ENCODE measurements at regions not wholly inside any gene's neighbourhood (a gene's known extent, or its start where the extent isn't known, plus 50 kb on each side); places are given as distances from the start of the nearest gene placed in this dataset.
"Not testable (repeated sequence)": the region's sequence is repeated elsewhere in the genome, so short reads cannot be mapped to it uniquely, and the experiment has no call there.

DNA sequence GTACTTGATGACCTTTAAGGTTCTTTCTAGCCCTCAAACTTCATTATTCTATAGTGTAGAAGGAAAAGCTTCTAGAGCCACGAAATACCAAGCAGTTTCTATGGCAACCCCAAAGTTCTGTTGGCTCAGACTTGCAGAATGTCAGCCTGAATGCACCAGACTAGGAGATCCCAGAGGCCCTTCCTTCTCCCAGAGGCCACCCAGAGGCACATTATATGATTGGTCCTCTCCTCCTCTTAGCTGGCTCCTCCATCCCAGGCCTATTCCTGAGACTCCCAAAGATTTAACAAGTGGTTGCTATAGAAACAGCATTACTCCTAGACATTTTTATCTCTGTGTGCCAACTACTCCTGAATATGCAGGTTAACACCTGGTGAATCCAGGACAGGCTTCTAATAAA, 69.2 kb upstream of the CCDC90B start:
- intact Hi-C loops (cut with DNase I): no loop called here
- H3K4me1 ChIP-seq: no peaks in the 10 kb centered on the region
- H3K4me3 ChIP-seq: no peak overlapping the region
- DNase-seq (no peak), ATAC-seq (no peak)
- H3K27me3 ChIP-seq: no peaks in the 10 kb centered on the region
- no peaks in the 10 kb centered on the region for H3K36me3 ChIP-seq
- TF ChIP-seq, protein P1, sequence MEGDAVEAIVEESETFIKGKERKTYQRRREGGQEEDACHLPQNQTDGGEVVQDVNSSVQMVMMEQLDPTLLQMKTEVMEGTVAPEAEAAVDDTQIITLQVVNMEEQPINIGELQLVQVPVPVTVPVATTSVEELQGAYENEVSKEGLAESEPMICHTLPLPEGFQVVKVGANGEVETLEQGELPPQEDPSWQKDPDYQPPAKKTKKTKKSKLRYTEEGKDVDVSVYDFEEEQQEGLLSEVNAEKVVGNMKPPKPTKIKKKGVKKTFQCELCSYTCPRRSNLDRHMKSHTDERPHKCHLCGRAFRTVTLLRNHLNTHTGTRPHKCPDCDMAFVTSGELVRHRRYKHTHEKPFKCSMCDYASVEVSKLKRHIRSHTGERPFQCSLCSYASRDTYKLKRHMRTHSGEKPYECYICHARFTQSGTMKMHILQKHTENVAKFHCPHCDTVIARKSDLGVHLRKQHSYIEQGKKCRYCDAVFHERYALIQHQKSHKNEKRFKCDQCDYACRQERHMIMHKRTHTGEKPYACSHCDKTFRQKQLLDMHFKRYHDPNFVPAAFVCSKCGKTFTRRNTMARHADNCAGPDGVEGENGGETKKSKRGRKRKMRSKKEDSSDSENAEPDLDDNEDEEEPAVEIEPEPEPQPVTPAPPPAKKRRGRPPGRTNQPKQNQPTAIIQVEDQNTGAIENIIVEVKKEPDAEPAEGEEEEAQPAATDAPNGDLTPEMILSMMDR (IDR thresholded peaks at IDR 0.05): no peak
- no peak overlapping the region for H3K27ac ChIP-seq
- no peaks in the 10 kb centered on the region for H3K9me3 ChIP-seq

DNA sequence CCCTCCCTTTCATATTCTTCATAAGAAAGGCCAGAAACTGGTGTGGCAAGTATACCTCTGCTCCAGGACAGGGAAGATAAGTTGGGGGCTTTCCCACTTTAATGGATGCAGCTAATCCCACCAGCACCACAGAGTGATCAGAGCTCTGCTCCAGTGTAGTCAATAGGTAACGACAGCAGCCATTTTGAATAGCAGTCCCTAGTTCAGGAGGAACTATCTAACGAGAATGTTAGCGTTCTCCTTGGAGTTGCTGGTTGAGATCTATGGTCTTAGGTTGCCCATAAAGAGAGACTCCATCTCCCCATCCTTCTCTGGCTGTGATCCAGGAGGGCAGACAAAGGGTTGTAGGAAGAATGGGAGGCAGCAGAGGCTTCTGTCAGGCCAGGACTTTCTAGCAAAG, 64.0 kb upstream of the CCDC90B start:
- no peaks in the 10 kb centered on the region for H3K36me3 ChIP-seq
- H3K4me1 ChIP-seq: no peaks in the 10 kb centered on the region
- H3K4me3 ChIP-seq: no peak overlapping the region
- no peaks in the 10 kb centered on the region for H3K9me3 ChIP-seq
- H3K27ac ChIP-seq: no peak overlapping the region
- intact Hi-C loops (cut with DNase I): no loop called here
- DNase-seq: no peak
- no peak for ATAC-seq
- TF ChIP-seq, protein P1 (IDR thresholded peaks at IDR 0.05): no peak
- no peaks in the 10 kb centered on the region for H3K27me3 ChIP-seq

DNA sequence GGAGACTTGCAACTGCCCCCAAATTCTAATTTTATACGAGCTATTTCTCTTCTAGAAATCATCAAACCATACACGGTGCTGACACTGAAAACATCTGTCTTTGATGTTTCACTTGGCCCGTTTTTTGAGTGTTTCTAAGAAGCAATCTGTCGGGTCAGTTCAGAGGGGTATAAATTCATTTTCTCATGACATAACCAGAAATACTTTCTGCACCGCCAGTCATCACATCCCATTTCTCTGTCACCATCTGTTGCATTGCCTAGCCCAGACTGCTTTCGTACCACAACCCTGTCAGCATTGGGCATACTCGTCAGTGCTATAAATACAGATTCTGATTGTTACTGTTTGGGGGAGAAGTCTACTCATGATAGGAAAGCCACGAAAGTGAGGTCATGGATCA, 63.1 kb upstream of the CCDC90B start:
- H3K9me3 ChIP-seq: no peaks in the 10 kb centered on the region
- ATAC-seq: no peak
- no peak overlapping the region for H3K27ac ChIP-seq
- no peaks in the 10 kb centered on the region for H3K27me3 ChIP-seq
- H3K4me1 ChIP-seq: no peaks in the 10 kb centered on the region
- intact Hi-C loops (cut with DNase I): no loop called here
- DNase-seq: no peak
- TF ChIP-seq, protein P1 (IDR thresholded peaks at IDR 0.05): no peak
- H3K4me3 ChIP-seq: no peak overlapping the region
- no peaks in the 10 kb centered on the region for H3K36me3 ChIP-seq

DNA sequence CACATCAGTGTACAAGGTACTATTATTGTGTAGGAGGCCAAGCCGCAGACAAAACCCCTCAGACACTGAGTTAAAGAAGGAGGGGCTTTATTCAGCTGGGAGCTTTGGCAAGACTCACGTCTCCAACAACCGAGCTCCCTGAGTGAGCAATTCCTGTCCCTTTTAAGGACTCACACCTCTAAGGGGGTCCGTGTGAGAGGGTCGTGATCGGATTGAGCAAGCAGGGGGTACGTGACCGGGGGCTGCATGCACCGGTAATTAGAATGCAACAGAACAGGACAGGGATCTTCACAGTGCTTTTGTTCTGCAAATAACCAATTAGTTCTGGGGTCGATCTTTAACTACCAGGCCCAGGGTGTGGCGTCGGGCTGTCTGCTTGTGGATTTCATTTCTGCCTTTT, 60.5 kb upstream of the CCDC90B start:
- H3K4me1 ChIP-seq; H3K36me3 ChIP-seq; H3K4me3 ChIP-seq; H3K27ac ChIP-seq; H3K9me3 ChIP-seq; DNase-seq; intact Hi-C loops (cut with DNase I); H3K27me3 ChIP-seq; ATAC-seq: not testable (repeated sequence)

DNA sequence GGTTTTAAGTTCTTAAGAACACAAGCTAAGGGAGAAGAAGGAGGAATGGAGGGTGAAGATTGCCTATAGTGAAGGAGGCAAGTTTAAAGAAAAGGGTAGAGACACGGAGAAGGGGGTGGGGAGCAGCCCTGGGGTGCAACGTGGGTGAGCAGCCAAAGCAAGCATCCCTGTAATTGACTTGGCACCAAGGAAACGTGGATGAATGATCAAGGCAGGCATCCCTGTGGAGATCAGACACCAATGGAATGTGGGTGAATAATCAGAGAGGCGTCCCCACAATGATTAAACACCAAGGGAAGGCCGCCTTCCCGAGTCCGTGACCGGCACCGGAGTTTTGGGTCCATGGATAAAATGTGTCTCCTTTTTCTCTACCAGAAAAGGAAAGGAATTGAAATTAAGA, 58.4 kb upstream of the CCDC90B start:
- ATAC-seq; H3K4me3 ChIP-seq; H3K27me3 ChIP-seq; H3K36me3 ChIP-seq; H3K9me3 ChIP-seq; intact Hi-C loops (cut with DNase I); H3K4me1 ChIP-seq; H3K27ac ChIP-seq; DNase-seq: not testable (repeated sequence)

DNA sequence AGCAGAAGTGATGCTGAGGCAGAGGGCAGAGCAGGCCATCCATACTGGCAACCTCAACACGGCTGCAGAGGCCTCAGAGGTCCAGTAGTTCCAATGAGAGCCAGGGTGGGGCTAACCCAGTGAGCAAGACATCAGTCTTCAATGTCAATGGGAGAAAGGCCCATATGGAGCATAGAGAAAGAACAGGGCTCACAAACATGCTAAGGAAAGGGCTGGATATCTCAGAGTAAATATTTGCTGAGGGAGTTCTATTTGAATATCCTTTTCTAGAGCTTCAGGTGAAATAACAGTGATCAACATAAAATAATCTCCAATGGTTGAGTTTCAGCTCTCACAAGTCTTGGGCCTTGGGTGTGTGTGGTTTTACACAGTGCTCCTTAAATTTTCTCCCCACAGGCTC, 50.8 kb upstream of the CCDC90B start:
- DNase-seq: no peak
- no peak for ATAC-seq
- H3K9me3 ChIP-seq: no peaks in the 10 kb centered on the region
- no peaks in the 10 kb centered on the region for H3K4me1 ChIP-seq
- H3K4me3 ChIP-seq: no peak overlapping the region
- no peaks in the 10 kb centered on the region for H3K36me3 ChIP-seq
- no peaks in the 10 kb centered on the region for H3K27me3 ChIP-seq
- intact Hi-C loops (cut with DNase I): no loop called here
- TF ChIP-seq, protein P1 (IDR thresholded peaks at IDR 0.05): no peak
- no peak overlapping the region for H3K27ac ChIP-seq
